ENCODE measurements at regions not wholly inside any gene's neighbourhood (a gene's known extent, or its start where the extent isn't known, plus 50 kb on each side); places are given as distances from the start of the nearest gene placed in this dataset.

GRCh38 chr10:62724465-62724864, 80.1 kb upstream of the ADO start:
- TF ChIP-seq MYC (IDR thresholded peaks at IDR 0.05; ENCODE audit: low read depth, low read length) (no peak), MAX (IDR thresholded peaks at IDR 0.05; ENCODE audit: low read depth, low read length) (no peak), CTCF (IDR thresholded peaks at IDR 0.05; ENCODE audit: low read depth, low read length) (no peak), POLR2A (IDR thresholded peaks at IDR 0.05; ENCODE audit: extremely low read depth, insufficient read length) (no peak)
- H3K4me3 ChIP-seq (ENCODE audit: low read depth, low read length): no peak overlapping the region
- no peak for DNase-seq (ENCODE audit: low read depth)

GRCh38 chr10:62726142-62726541, 78.4 kb upstream of the ADO start:
- no peak overlapping the region for H3K4me3 ChIP-seq (ENCODE audit: low read depth, low read length)
- DNase-seq (ENCODE audit: low read depth): no peak
- no peak for TF ChIP-seq MYC (IDR thresholded peaks at IDR 0.05; ENCODE audit: low read depth, low read length)

GRCh38 chr10:62726638-62727037, 77.9 kb upstream of the ADO start:
- TF ChIP-seq POLR2A (IDR thresholded peaks at IDR 0.05; ENCODE audit: extremely low read depth, insufficient read length) (no peak), CTCF (IDR thresholded peaks at IDR 0.05; ENCODE audit: low read depth, low read length) (no peak), MAX (IDR thresholded peaks at IDR 0.05; ENCODE audit: low read depth, low read length) (no peak), MYC (IDR thresholded peaks at IDR 0.05; ENCODE audit: low read depth, low read length) (no peak)
- no peak for DNase-seq (ENCODE audit: low read depth)
- no peak overlapping the region for H3K4me3 ChIP-seq (ENCODE audit: low read depth, low read length)

- no peak for TF ChIP-seq MYC (IDR thresholded peaks at IDR 0.05; ENCODE audit: low read depth, low read length)
- H3K4me3 ChIP-seq (ENCODE audit: low read depth, low read length): no peak overlapping the region
- DNase-seq (ENCODE audit: low read depth): no peak
These were observed 76.6 kb upstream of the ADO start for GRCh38 chr10:62727934-62728333.

GRCh38 chr10:62728479-62728878, 76.0 kb upstream of the ADO start:
- TF ChIP-seq MYC (IDR thresholded peaks at IDR 0.05; ENCODE audit: low read depth, low read length) (peak; percentile 55; the same call in 1 of the 2 replicates), CTCF (IDR thresholded peaks at IDR 0.05; ENCODE audit: low read depth, low read length) (no peak), MAX (IDR thresholded peaks at IDR 0.05; ENCODE audit: low read depth, low read length) (peak; percentile 66), POLR2A (IDR thresholded peaks at IDR 0.05; ENCODE audit: extremely low read depth, insufficient read length) (no peak)
- H3K4me3 ChIP-seq (ENCODE audit: low read depth, low read length): no peak overlapping the region
- DNase-seq (ENCODE audit: low read depth): peak; percentile 86

GRCh38 chr10:62732841-62733653, 71.5 kb upstream of the ADO start:
- DNase-seq (ENCODE audit: low read depth): peak; percentile 85
- TF ChIP-seq MAX (IDR thresholded peaks at IDR 0.05; ENCODE audit: low read depth, low read length): peak; percentile 57
- no peak for TF ChIP-seq CTCF (IDR thresholded peaks at IDR 0.05; ENCODE audit: low read depth, low read length)
- no peak overlapping the region for H3K4me3 ChIP-seq (ENCODE audit: low read depth, low read length)
